K562 (cell line): ENCODE measurements at regions not wholly inside any gene's neighbourhood (a gene's known extent, or its start where the extent isn't known, plus 50 kb on each side); places are given as distances from the start of the nearest gene placed in this dataset.

Source experiments
- ATAC-seq: fragments of 200-7000 bp; cut with Tn5 transposase; 3 replicates; pipeline ENCODE4 v1.9.1; 2020; ENCODE audit warnings: moderate library complexity
- BruUV-seq: library from RNA; stranded (reverse); fragments of 400-500 nt; replicated peaks from 2 replicates; lab custom pipeline; 2021; lab: Mats Ljungman, UMichigan
- CTCF ChIA-PET: fragments of 300-600 bp; formaldehyde crosslinking; extraction: SDS; loops from one replicate; lab custom pipeline; 2021; ENCODE audit warnings: low intra/inter-chr PET ratio; lab: Yijun Ruan, JAX
- POLR2A ChIA-PET: fragments of 300-600, 350-650 bp; sonication (Branson Sonifier 250); formaldehyde crosslinking; extraction: SDS; loops from one replicate; lab custom pipeline; 2021; ENCODE audit warnings: antibody characterized with exemption, inconsistent platforms; lab: Yijun Ruan, JAX
- DNase-seq, 4 experiments: peaks; one replicate each; pipeline versions ENCODE4 v3.0.0 to v3.0.0-alpha.2; 2011 to 2018; ENCODE audit warnings: low spot score in 3 of 4, mixed read lengths in 3 of 4; ENCODE audit errors: extremely low read depth in 1 of 4
- FAIRE-seq: peaks from 2 replicates; lab custom pipeline; 2011; peaks lifted over from hg19 to GRCh38; lab: Jason Lieb, UNC
- H2AFZ ChIP-seq: 2 replicates; pipeline ENCODE4 v1.6.0; 2011; ENCODE audit warnings: low read depth, low read length, control low read depth, inconsistent platforms
- H3K27ac ChIP-seq: fragments of 200-600 bp; 3 replicates; pipeline ENCODE4 v1.8.0; 2011; ENCODE audit warnings: low read depth, mild to moderate bottlenecking, control low read depth, inconsistent platforms, low read length, moderate library complexity, mixed read lengths; ENCODE audit errors: extremely low read depth
- H3K27me3 ChIP-seq, 2 experiments: fragments of 300-600 bp in 1 of 2; 2 replicates in 1 of 2; 3 replicates in 1 of 2; pipeline versions ENCODE4 v1.6.0 to v1.8.0; 2011; ENCODE audit warnings: inconsistent platforms in 2 of 2, low read length in 2 of 2, mild to moderate bottlenecking in 1 of 2, mixed read lengths in 1 of 2, moderate library complexity in 1 of 2; ENCODE audit not compliant: control insufficient read depth in 2 of 2, insufficient read depth in 2 of 2
- H3K36me3 ChIP-seq: fragments of 300-600 bp; 3 replicates; pipeline ENCODE4 v1.8.0; 2011; ENCODE audit warnings: mild to moderate bottlenecking, low read length, inconsistent platforms; ENCODE audit not compliant: control insufficient read depth, insufficient read depth
- H3K4me1 ChIP-seq, 2 experiments: fragments of 200-600 bp in 1 of 2; replicated peaks in 1 of 2; 2 replicates in 1 of 2; 3 replicates in 1 of 2; pipeline versions ENCODE4 v1.5.1 to v1.8.0; 2011; ENCODE audit warnings: inconsistent platforms in 2 of 2, low read length in 2 of 2, mild to moderate bottlenecking in 1 of 2, mixed read lengths in 1 of 2, moderate library complexity in 1 of 2; ENCODE audit not compliant: control insufficient read depth in 2 of 2, insufficient read depth in 2 of 2
- H3K4me2 ChIP-seq: 2 replicates; pipeline ENCODE4 v1.6.1; 2011; ENCODE audit warnings: low read length, control low read depth, inconsistent platforms, mixed read lengths; ENCODE audit not compliant: insufficient read depth
- H3K4me3 ChIP-seq: fragments of 200-600 bp; sonication (generic), shearing (Covaris generic); 2 replicates; pipeline ENCODE4 v1.5.1; 2016; ENCODE audit warnings: control low read depth, inconsistent platforms
- H3K79me2 ChIP-seq: fragments of 200-600 bp; 3 replicates; pipeline ENCODE4 v1.8.0; 2011; ENCODE audit warnings: low read length, inconsistent platforms; ENCODE audit not compliant: control insufficient read depth, insufficient read depth
- H3K9ac ChIP-seq, 2 experiments: 2 replicates each; pipeline versions ENCODE4 v1.6.0 to v1.6.1; 2011; ENCODE audit warnings: low read depth in 2 of 2, low read length in 2 of 2, control low read depth in 1 of 2, inconsistent platforms in 1 of 2, mild to moderate bottlenecking in 1 of 2, mixed read lengths in 1 of 2; ENCODE audit not compliant: insufficient read depth in 1 of 2
- H3K9me1 ChIP-seq: one replicate; pipeline ENCODE4 v1.6.0; 2011; ENCODE audit warnings: inconsistent platforms, mild to moderate bottlenecking, low read length, moderate library complexity; ENCODE audit not compliant: control insufficient read depth, insufficient read depth
- H3K9me3 ChIP-seq: replicated peaks from 2 replicates; pipeline ENCODE4 v1.5.1; 2011; ENCODE audit warnings: low read depth, low read length, inconsistent platforms; ENCODE audit not compliant: control insufficient read depth, insufficient read depth
- H4K20me1 ChIP-seq: replicated peaks from 2 replicates; pipeline ENCODE4 v1.6.1; 2011; ENCODE audit warnings: low read length, inconsistent platforms, mixed read lengths; ENCODE audit not compliant: control insufficient read depth, insufficient read depth
- HDAC6 ChIP-seq: IDR thresholded peaks from 2 replicates; pipeline ENCODE4 v1.6.1; 2012; ENCODE audit warnings: low read depth, mild to moderate bottlenecking, control low read depth, inconsistent platforms, low read length, moderate library complexity
- HNRNPL ChIP-seq: fragments of 200-400 bp; formaldehyde crosslinking; IDR thresholded peaks from 2 replicates; pipeline ENCODE4 v1.6.1; 2017; ENCODE audit warnings: low read depth, mild to moderate bottlenecking, low read length
- MEF2A ChIP-seq: IDR thresholded peaks from 2 replicates; pipeline ENCODE4 v1.6.1; 2011; ENCODE audit warnings: low read depth, mild to moderate bottlenecking, low read length, moderate library complexity; ENCODE audit not compliant: control insufficient read depth
- MTA3 ChIP-seq: fragments of 450-650 bp; formaldehyde crosslinking; IDR thresholded peaks from 2 replicates; pipeline ENCODE4 v1.6.1; 2017; ENCODE audit warnings: mild to moderate bottlenecking, borderline replicate concordance
- NCOA2 ChIP-seq, 2 experiments: fragments of 450-650 bp; IDR thresholded peaks; 2 replicates each; pipeline ENCODE4 v1.6.1; 2018; ENCODE audit warnings: mild to moderate bottlenecking in 2 of 2, moderate library complexity in 1 of 2; ENCODE audit not compliant: partially characterized antibody in 2 of 2
- NR1H2 ChIP-seq: sonication (generic); formaldehyde crosslinking; IDR thresholded peaks from 2 replicates; pipeline ENCODE4 v1.4.0; 2020; ENCODE audit warnings: mild to moderate bottlenecking, missing genetic modification reagents
- PYGO2 ChIP-seq: fragments of 450-650 bp; IDR thresholded peaks from 2 replicates; pipeline ENCODE4 v1.6.1; 2016; ENCODE audit warnings: mild to moderate bottlenecking, missing genetic modification characterization, moderate library complexity, missing compliant biosample characterization
- SNRNP70 ChIP-seq: fragments of 200-400 bp; formaldehyde crosslinking; optimal IDR thresholded peaks from 2 replicates; pipeline ENCODE3; 2017; ENCODE audit warnings: low read depth, low read length
- THAP12 ChIP-seq: fragments of 250-450 bp; sonication (Bioruptor Pico); IDR thresholded peaks from 2 replicates; pipeline ENCODE4 v1.9.0; 2021; ENCODE audit warnings: mild to moderate bottlenecking, inconsistent platforms
- ZC3H4 ChIP-seq: sonication (generic); formaldehyde crosslinking; IDR thresholded peaks from 2 replicates; pipeline ENCODE4 v1.9.0; 2021; ENCODE audit warnings: missing genetic modification reagents, borderline replicate concordance
- ZNF124 ChIP-seq: sonication (generic); formaldehyde crosslinking; IDR thresholded peaks from 2 replicates; pipeline ENCODE4 v1.8.1; 2022; ENCODE audit warnings: missing genetic modification reagents
- WGBS: fragments of 100-300 bp; shearing (Covaris generic); methylation state at CpG from one replicate; pipeline ENCODE4 v1.1.6; 2016; ENCODE audit warnings: low coverage, mixed read lengths; ENCODE audit not compliant: insufficient coverage; ENCODE audit errors: missing lambda C conversion rate; 5-methylcytosine and 5-hydroxymethylcytosine counted together
- in situ Hi-C: fragments of 300-500 bp; cut with MboI; formaldehyde crosslinking; loops from 4 replicates; pipeline ENCODE4 v1.15.0; 2018; ENCODE audit warnings: inconsistent platforms, mixed read lengths
- intact Hi-C: fragments of 100-400 bp; cut with micrococcal nuclease; formaldehyde crosslinking; loops from 2 replicates; pipeline ENCODE4 v1.14.2; 2022
- TF ChIP-seq, protein P1 (sequence below): fragments of 250-450 bp; sonication (Bioruptor Pico); IDR thresholded peaks from 2 replicates; pipeline ENCODE4 v1.9.0; 2021; ENCODE audit warnings: mild to moderate bottlenecking

GRCh38 chr12:33529810-33530209 is 90.2 kb upstream of the SYT10 start:
- no peaks in the 10 kb centered on the region for H3K9me3 ChIP-seq
- no peaks in the 10 kb centered on the region for H3K9me1 ChIP-seq
- H3K4me3 ChIP-seq, result no peak overlapping the region
- H2AFZ ChIP-seq, result no peak overlapping the region
- 63% methylated on average over 1 of the region's 1 CpG for WGBS
- no TSS peak for BruUV-seq
- in situ Hi-C loops, result no loop called here
- FAIRE-seq (no peak), ATAC-seq (no peak)
- no peaks in the 10 kb centered on the region for H3K79me2 ChIP-seq
- no peak overlapping the region for H3K9ac ChIP-seq
- no peak for TF ChIP-seq NR1H2
- TF ChIP-seq, all 486 proteins: peak for 0
- intact Hi-C loops, result no loop called here
- ChIA-PET CTCF (no interaction called here), POLR2A (no interaction called here)
- no peaks in the 10 kb centered on the region for H3K27me3 ChIP-seq
- H4K20me1 ChIP-seq, result no peaks in the 10 kb centered on the region
- no peak for DNase-seq
- H3K4me1 ChIP-seq, result no peaks in the 10 kb centered on the region
- no peak overlapping the region for H3K27ac ChIP-seq
- H3K4me2 ChIP-seq, result no peak overlapping the region
- no peaks in the 10 kb centered on the region for H3K36me3 ChIP-seq

- Histone ChIP-seq H3K27me3 (no peaks in the 10 kb centered on the region), H4K20me1 (no peaks in the 10 kb centered on the region), H3K9me1 (no peaks in the 10 kb centered on the region), H3K27ac (no peak overlapping the region), H3K9ac (no peak overlapping the region), H3K4me1 (no peaks in the 10 kb centered on the region), H2AFZ (no peak overlapping the region), H3K9me3 (no peaks in the 10 kb centered on the region), H3K79me2 (no peaks in the 10 kb centered on the region), H3K4me3 (no peak overlapping the region), H3K4me2 (no peak overlapping the region), H3K36me3 (no peaks in the 10 kb centered on the region)
- POLR2A ChIA-PET, result interaction anchor here (1.0 kb wide), 1 partner anchor 11 kb away, joined by 3 read pairs; no protein-coding TSS in a partner anchor
- ATAC-seq, result no peak
- in situ Hi-C loops, result no loop called here
- no peak for DNase-seq
- no peak for FAIRE-seq
- 72% methylated on average over 8 of the region's 8 CpGs for WGBS
- TF ChIP-seq PYGO2 (tag) (no peak), MEF2A (no peak), NCOA2 (IDR thresholded peaks at IDR 0.05; ENCODE audit: partially characterized antibody in 2 of 2) (no peak), ZC3H4 (CRISPR knock-in tag) (no peak), HDAC6 (no peak), HNRNPL (no peak), ZNF124 (CRISPR knock-in tag) (no peak), THAP12 (CRISPR knock-in tag) (no peak), SNRNP70 (no peak), MTA3 (no peak)
- TF ChIP-seq, protein P1, sequence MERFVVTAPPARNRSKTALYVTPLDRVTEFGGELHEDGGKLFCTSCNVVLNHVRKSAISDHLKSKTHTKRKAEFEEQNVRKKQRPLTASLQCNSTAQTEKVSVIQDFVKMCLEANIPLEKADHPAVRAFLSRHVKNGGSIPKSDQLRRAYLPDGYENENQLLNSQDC (CRISPR knock-in tag), result no peak
- CTCF ChIA-PET, result no interaction called here
- BruUV-seq, result no TSS peak
- intact Hi-C loops, result no loop called here
Measured at GRCh38 chr12:33531261-33531660, 91.6 kb upstream of the SYT10 start.
